ENCODE measurements at regions not wholly inside any gene's neighbourhood (a gene's known extent, or its start where the extent isn't known, plus 50 kb on each side); places are given as distances from the start of the nearest gene placed in this dataset.

- TF ChIP-seq, protein P1, sequence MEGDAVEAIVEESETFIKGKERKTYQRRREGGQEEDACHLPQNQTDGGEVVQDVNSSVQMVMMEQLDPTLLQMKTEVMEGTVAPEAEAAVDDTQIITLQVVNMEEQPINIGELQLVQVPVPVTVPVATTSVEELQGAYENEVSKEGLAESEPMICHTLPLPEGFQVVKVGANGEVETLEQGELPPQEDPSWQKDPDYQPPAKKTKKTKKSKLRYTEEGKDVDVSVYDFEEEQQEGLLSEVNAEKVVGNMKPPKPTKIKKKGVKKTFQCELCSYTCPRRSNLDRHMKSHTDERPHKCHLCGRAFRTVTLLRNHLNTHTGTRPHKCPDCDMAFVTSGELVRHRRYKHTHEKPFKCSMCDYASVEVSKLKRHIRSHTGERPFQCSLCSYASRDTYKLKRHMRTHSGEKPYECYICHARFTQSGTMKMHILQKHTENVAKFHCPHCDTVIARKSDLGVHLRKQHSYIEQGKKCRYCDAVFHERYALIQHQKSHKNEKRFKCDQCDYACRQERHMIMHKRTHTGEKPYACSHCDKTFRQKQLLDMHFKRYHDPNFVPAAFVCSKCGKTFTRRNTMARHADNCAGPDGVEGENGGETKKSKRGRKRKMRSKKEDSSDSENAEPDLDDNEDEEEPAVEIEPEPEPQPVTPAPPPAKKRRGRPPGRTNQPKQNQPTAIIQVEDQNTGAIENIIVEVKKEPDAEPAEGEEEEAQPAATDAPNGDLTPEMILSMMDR (IDR thresholded peaks at IDR 0.05; ENCODE audit: low read length), result no peak
- TF ChIP-seq EZH2 (IDR thresholded peaks at IDR 0.05; ENCODE audit: borderline replicate concordance, low read length), result no peak
Observed at GRCh38 chr10:22148961-22149360, 68.9 kb downstream of the EBLN1 start.

Measured in OCI-LY1 (cell line).